GM23248 (cell line): ENCODE measurements at regions not wholly inside any gene's neighbourhood (a gene's known extent, or its start where the extent isn't known, plus 50 kb on each side); places are given as distances from the start of the nearest gene placed in this dataset.
"Not testable (repeated sequence)": the region's sequence is repeated elsewhere in the genome, so short reads cannot be mapped to it uniquely, and the experiment has no call there.

Experiments used
- DNase-seq: peaks from one replicate; pipeline ENCODE4 v3.0.0-alpha.2; 2015
- H2AFZ ChIP-seq: fragments of 200-600 bp; sonication (generic); 2 replicates; pipeline ENCODE4 v1.6.1; 2016; ENCODE audit warnings: antibody characterized with exemption
- H3F3A ChIP-seq: fragments of 200-600 bp; sonication (generic); 2 replicates; pipeline ENCODE4 v1.6.1; 2016; ENCODE audit warnings: mild to moderate bottlenecking, antibody characterized with exemption, mixed run types; ENCODE audit not compliant: insufficient read depth
- H3K27ac ChIP-seq: fragments of 200-600 bp; sonication (generic); 2 replicates; pipeline ENCODE4 v1.5.1; 2016; ENCODE audit warnings: mild to moderate bottlenecking
- H3K27me3 ChIP-seq: fragments of 200-600 bp; sonication (generic); replicated peaks from 2 replicates; pipeline ENCODE4 v1.6.1; 2016; ENCODE audit warnings: mild to moderate bottlenecking; ENCODE audit not compliant: insufficient read depth
- H3K36me3 ChIP-seq: fragments of 200-600 bp; sonication (generic); 2 replicates; pipeline ENCODE4 v1.6.1; 2016; ENCODE audit warnings: low read depth, mild to moderate bottlenecking
- H3K4me1 ChIP-seq: fragments of 200-600 bp; sonication (generic); 2 replicates; pipeline ENCODE4 v1.6.1; 2016; ENCODE audit warnings: mild to moderate bottlenecking; ENCODE audit not compliant: insufficient read depth
- H3K4me2 ChIP-seq: fragments of 200-600 bp; sonication (generic); one replicate; pipeline ENCODE4 v1.6.1; 2016; ENCODE audit warnings: mild to moderate bottlenecking; ENCODE audit not compliant: unreplicated experiment
- H3K4me3 ChIP-seq: fragments of 200-600 bp; sonication (generic); 2 replicates; pipeline ENCODE4 v1.5.1; 2016; ENCODE audit warnings: mild to moderate bottlenecking
- H3K79me2 ChIP-seq: fragments of 200-600 bp; sonication (generic); 2 replicates; pipeline ENCODE4 v1.6.1; 2016; ENCODE audit warnings: mild to moderate bottlenecking; ENCODE audit not compliant: insufficient read depth
- H3K9ac ChIP-seq: fragments of 200-600 bp; sonication (generic); 2 replicates; pipeline ENCODE4 v1.6.1; 2016; ENCODE audit warnings: mild to moderate bottlenecking
- H3K9me2 ChIP-seq: fragments of 200-600 bp; sonication (generic); 2 replicates; pipeline ENCODE4 v1.6.1; 2016; ENCODE audit warnings: mixed run types, mild to moderate bottlenecking, moderate library complexity; ENCODE audit not compliant: insufficient read depth
- H3K9me3 ChIP-seq: fragments of 200-600 bp; sonication (generic); one replicate; pipeline ENCODE4 v1.6.1; 2017; ENCODE audit warnings: low read depth
- H4K20me1 ChIP-seq: fragments of 200-600 bp; sonication (generic); 2 replicates; pipeline ENCODE4 v1.6.0; 2016; ENCODE audit not compliant: insufficient read depth
- EZH2 ChIP-seq: fragments of 200-600 bp; sonication (generic); IDR thresholded peaks from 2 replicates; pipeline ENCODE4 v1.6.1; 2018; ENCODE audit warnings: antibody characterized with exemption, mild to moderate bottlenecking; ENCODE audit not compliant: insufficient read depth, poor library complexity, severe bottlenecking
- EZH2phosphoT487 ChIP-seq: fragments of 200-600 bp; sonication (generic); IDR thresholded peaks from 2 replicates; pipeline ENCODE4 v1.6.1; 2018; ENCODE audit warnings: antibody characterized with exemption, moderate library complexity, mild to moderate bottlenecking, low read depth; ENCODE audit not compliant: insufficient read depth
- WGBS, 2 experiments: methylation state at CpG; one replicate each; pipeline ENCODE4 v1.1.6; 2015 to 2017; ENCODE audit warnings: low lambda C conversion rate in 2 of 2, low coverage in 1 of 2; ENCODE audit errors: missing lambda C conversion rate in 2 of 2; 5-methylcytosine and 5-hydroxymethylcytosine counted together
- in situ Hi-C: fragments of 300-500 bp; cut with MboI; formaldehyde crosslinking; loops from 2 replicates; pipeline ENCODE4 v1.15.0; 2020

GRCh38 chr3:5607581-5607980 is 420.1 kb downstream of the EDEM1 start:
- Histone ChIP-seq H3F3A (no peaks in the 10 kb centered on the region), H3K4me3 (no peak overlapping the region), H3K79me2 (no peaks in the 10 kb centered on the region), H4K20me1 (no peaks in the 10 kb centered on the region), H3K27ac (no peak overlapping the region), H3K9me2 (no peaks in the 10 kb centered on the region), H3K4me2 (no peak overlapping the region), H3K9ac (no peak overlapping the region), H3K4me1 (no peaks in the 10 kb centered on the region), H3K9me3 (no peaks in the 10 kb centered on the region), H3K27me3 (no peaks in the 10 kb centered on the region), H3K36me3 (no peaks in the 10 kb centered on the region), H2AFZ (no peak overlapping the region)
- DNase-seq = no peak
- TF ChIP-seq EZH2phosphoT487 (no peak), EZH2 (no peak)
- in situ Hi-C loops = no loop called here
- WGBS, 2 experiments = 0% methylated on average over 1 of the region's 1 CpG

GRCh38 chr3:5608971-5609370 is 421.5 kb downstream of the EDEM1 start:
- H3K4me1 ChIP-seq, H2AFZ ChIP-seq, H3K9ac ChIP-seq, in situ Hi-C loops, H4K20me1 ChIP-seq, H3K9me2 ChIP-seq, H3K36me3 ChIP-seq, H3K79me2 ChIP-seq, H3K4me2 ChIP-seq, H3K4me3 ChIP-seq, H3K27me3 ChIP-seq, H3K27ac ChIP-seq, H3K9me3 ChIP-seq, DNase-seq, H3F3A ChIP-seq: not testable (repeated sequence)
- 36 to 45% methylated on average over 4 of the region's 4 CpGs for WGBS, 2 experiments

- 1 to 10% methylated on average over 3 of the region's 3 CpGs for WGBS, 2 experiments
- Histone ChIP-seq H3K27me3 (no peaks in the 10 kb centered on the region), H3K4me1 (no peaks in the 10 kb centered on the region), H3K9me2 (no peaks in the 10 kb centered on the region), H2AFZ (no peak overlapping the region), H4K20me1 (no peaks in the 10 kb centered on the region), H3K4me3 (no peak overlapping the region), H3K79me2 (no peaks in the 10 kb centered on the region), H3K27ac (no peak overlapping the region), H3K4me2 (no peak overlapping the region), H3K9me3 (no peaks in the 10 kb centered on the region), H3F3A (no peaks in the 10 kb centered on the region), H3K9ac (no peak overlapping the region), H3K36me3 (no peaks in the 10 kb centered on the region)
- in situ Hi-C loops = no loop called here
- TF ChIP-seq EZH2 = no peak
- TF ChIP-seq EZH2phosphoT487 = no peak
- no peak for DNase-seq
Measured at GRCh38 chr3:5613599-5613998, 426.1 kb downstream of the EDEM1 start.

- H4K20me1 ChIP-seq = no peaks in the 10 kb centered on the region
- DNase-seq = no peak
Measured at GRCh38 chr3:5616873-5617272, 429.4 kb downstream of the EDEM1 start.

GRCh38 chr3:5618170-5618569 is 430.7 kb downstream of the EDEM1 start:
- H3K9me3 ChIP-seq = no peaks in the 10 kb centered on the region
- H3K9me2 ChIP-seq = no peaks in the 10 kb centered on the region
- no peaks in the 10 kb centered on the region for H3K4me1 ChIP-seq
- H3K9ac ChIP-seq = no peak overlapping the region
- TF ChIP-seq EZH2 (no peak), EZH2phosphoT487 (no peak)
- no peak overlapping the region for H3K4me3 ChIP-seq
- H3K79me2 ChIP-seq = no peaks in the 10 kb centered on the region
- no peaks in the 10 kb centered on the region for H3K27me3 ChIP-seq
- H2AFZ ChIP-seq = no peak overlapping the region
- no peak overlapping the region for H3K27ac ChIP-seq
- H4K20me1 ChIP-seq = no peaks in the 10 kb centered on the region
- DNase-seq = no peak
- no peaks in the 10 kb centered on the region for H3K36me3 ChIP-seq
- in situ Hi-C loops = no loop called here
- H3K4me2 ChIP-seq = no peak overlapping the region
- no peaks in the 10 kb centered on the region for H3F3A ChIP-seq

More at GRCh38 chr3:5616873-5617272, 429.4 kb downstream of the EDEM1 start:
- TF ChIP-seq EZH2 (no peak), EZH2phosphoT487 (no peak)
- Histone ChIP-seq H3K4me2 (no peak overlapping the region), H3K4me1 (no peaks in the 10 kb centered on the region), H3K36me3 (no peaks in the 10 kb centered on the region), H3K27me3 (no peaks in the 10 kb centered on the region), H3K9me2 (no peaks in the 10 kb centered on the region), H3K27ac (no peak overlapping the region), H3F3A (no peaks in the 10 kb centered on the region), H3K9ac (no peak overlapping the region), H2AFZ (no peak overlapping the region), H3K79me2 (no peaks in the 10 kb centered on the region), H3K9me3 (no peaks in the 10 kb centered on the region), H3K4me3 (no peak overlapping the region)
- in situ Hi-C loops = no loop called here
- 25 to 29% methylated on average over 4 of the region's 4 CpGs for WGBS, 2 experiments
